ENCODE measurements at regions not wholly inside any gene's neighbourhood (a gene's known extent, or its start where the extent isn't known, plus 50 kb on each side); places are given as distances from the start of the nearest gene placed in this dataset.

DNA sequence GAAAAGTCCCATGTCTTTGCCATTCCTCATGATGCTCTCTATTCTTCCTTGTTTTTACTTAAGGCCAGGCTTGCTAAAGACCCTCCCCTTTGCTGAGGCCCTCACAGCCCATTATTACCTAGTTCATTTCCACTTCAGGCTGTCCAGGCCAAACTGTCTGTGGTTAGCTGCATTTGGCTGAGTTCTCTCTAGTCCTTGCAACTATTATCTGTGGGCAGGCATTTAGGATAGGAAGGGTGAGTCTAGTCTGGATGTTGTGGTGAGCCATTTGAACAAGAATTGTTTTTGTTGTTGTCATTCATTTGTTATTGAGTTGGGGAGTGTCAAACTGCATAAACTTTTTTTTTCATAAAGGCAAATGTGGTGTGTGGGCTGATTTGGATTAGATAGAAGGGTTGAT is 182.4 kb downstream of the CD109 start:
- TF ChIP-seq CTCF (IDR thresholded peaks at IDR 0.05; ENCODE audit: low read depth, low read length, poor library complexity, severe bottlenecking), result no peak
- TF ChIP-seq EZH2phosphoT487 (IDR thresholded peaks at IDR 0.05; ENCODE audit: borderline replicate concordance, low read length), result no peak
